WTC11 (cell line): ENCODE measurements at regions not wholly inside any gene's neighbourhood (a gene's known extent, or its start where the extent isn't known, plus 50 kb on each side); places are given as distances from the start of the nearest gene placed in this dataset.

Source experiments
- ATAC-seq: fragments of 200-7000 bp; cut with Tn5 transposase; 2 replicates; pipeline ENCODE4 v1.10.0; 2021; ENCODE audit warnings: mild to moderate bottlenecking, moderate library complexity
- CTCF ChIA-PET: fragments of 300-600 bp; sonication (Branson Sonifier 250); formaldehyde crosslinking; loops from one replicate; lab custom pipeline; 2021; ENCODE audit warnings: antibody characterized with exemption; lab: Charles Lee
- POLR2A ChIA-PET: fragments of 350-600 bp; sonication (Branson Sonifier 250); formaldehyde crosslinking; loops from one replicate; lab custom pipeline; 2021; ENCODE audit warnings: antibody characterized with exemption; lab: Charles Lee
- DNase-seq: peaks from one replicate; pipeline ENCODE4 v3.0.0; 2021; ENCODE audit warnings: low spot score
- H3K27ac Mint-ChIP-seq: 2 replicates; pipeline ENCODE4 v1.8.0; 2021; ENCODE audit warnings: mixed read lengths
- H3K27me3 Mint-ChIP-seq: 2 replicates; pipeline ENCODE4 v1.8.0; 2021; ENCODE audit warnings: low read depth, mild to moderate bottlenecking, moderate library complexity, mixed read lengths
- H3K36me3 Mint-ChIP-seq: 2 replicates; pipeline ENCODE4 v1.8.0; 2021; ENCODE audit warnings: mixed read lengths
- H3K4me1 Mint-ChIP-seq: 2 replicates; pipeline ENCODE4 v1.8.0; 2022; ENCODE audit warnings: mixed read lengths
- H3K4me3 Mint-ChIP-seq: 2 replicates; pipeline ENCODE4 v1.8.0; 2021; ENCODE audit warnings: mild to moderate bottlenecking, moderate library complexity, mixed read lengths
- H3K9me3 Mint-ChIP-seq: 2 replicates; pipeline ENCODE4 v1.8.0; 2021; ENCODE audit warnings: mixed read lengths
- ESRRA ChIP-seq: sonication (generic); formaldehyde crosslinking; IDR thresholded peaks from 2 replicates; pipeline ENCODE4 v1.8.1; 2022; ENCODE audit warnings: mild to moderate bottlenecking, missing genetic modification reagents, borderline replicate concordance
- FOXK1 ChIP-seq: sonication (generic); formaldehyde crosslinking; IDR thresholded peaks from 2 replicates; pipeline ENCODE4 v1.8.0; 2022; ENCODE audit warnings: mild to moderate bottlenecking, moderate library complexity, missing genetic modification reagents
- IRF2 ChIP-seq: sonication (generic); formaldehyde crosslinking; IDR thresholded peaks from 2 replicates; pipeline ENCODE4 v1.8.0; 2022; ENCODE audit warnings: low read depth, missing genetic modification reagents, borderline replicate concordance
- MYBL2 ChIP-seq: sonication (generic); formaldehyde crosslinking; IDR thresholded peaks from 2 replicates; pipeline ENCODE4 v1.8.1; 2023; ENCODE audit warnings: mild to moderate bottlenecking, moderate library complexity, missing genetic modification reagents
- NFATC4 ChIP-seq: fragments of 250-450 bp; sonication (Bioruptor Pico); IDR thresholded peaks from 2 replicates; pipeline ENCODE4 v1.9.0; 2021; ENCODE audit warnings: mild to moderate bottlenecking
- NR3C1 ChIP-seq: sonication (generic); formaldehyde crosslinking; conservative IDR thresholded peaks from 2 replicates; pipeline ENCODE4 v1.8.1; 2023; ENCODE audit warnings: low read depth, mild to moderate bottlenecking, missing genetic modification reagents
- TCF7 ChIP-seq: sonication (generic); formaldehyde crosslinking; IDR thresholded peaks from 2 replicates; pipeline ENCODE4 v1.8.0; 2022; ENCODE audit warnings: mild to moderate bottlenecking, low read depth, missing genetic modification reagents, moderate library complexity
- TEAD1 ChIP-seq: sonication (generic); formaldehyde crosslinking; IDR thresholded peaks from 2 replicates; pipeline ENCODE4 v1.8.0; 2022; ENCODE audit warnings: mild to moderate bottlenecking, missing genetic modification reagents
- ZNF232 ChIP-seq: sonication (generic); formaldehyde crosslinking; IDR thresholded peaks from 2 replicates; pipeline ENCODE4 v1.8.0; 2022; ENCODE audit warnings: mild to moderate bottlenecking, missing genetic modification reagents
- TF ChIP-seq, protein P1 (sequence below): sonication (generic); formaldehyde crosslinking; IDR thresholded peaks from 2 replicates; pipeline ENCODE4 v1.8.1; 2023; ENCODE audit warnings: mild to moderate bottlenecking, missing genetic modification reagents
- TF ChIP-seq, protein P2 (sequence below): sonication (generic); formaldehyde crosslinking; IDR thresholded peaks from 2 replicates; pipeline ENCODE4 v1.8.0; 2023; ENCODE audit warnings: mild to moderate bottlenecking, missing genetic modification reagents
- TF ChIP-seq, protein P3 (sequence below): sonication (generic); formaldehyde crosslinking; IDR thresholded peaks from 2 replicates; pipeline ENCODE4 v1.8.1; 2022; ENCODE audit warnings: low read depth, mild to moderate bottlenecking, moderate library complexity, missing genetic modification reagents, borderline replicate concordance
- TF ChIP-seq, protein P4 (sequence below): fragments of 200-600 bp; IDR thresholded peaks from 2 replicates; pipeline ENCODE4 v1.8.0; 2022; ENCODE audit warnings: antibody characterized with exemption
- TF ChIP-seq, protein P5 (sequence below): sonication (generic); formaldehyde crosslinking; IDR thresholded peaks from 2 replicates; pipeline ENCODE4 v1.8.0; 2022; ENCODE audit warnings: mild to moderate bottlenecking, missing genetic modification reagents
- TF ChIP-seq, protein P6 (sequence below): fragments of 250-450 bp; sonication (Bioruptor Pico); IDR thresholded peaks from 2 replicates; pipeline ENCODE4 v1.9.0; 2021; ENCODE audit warnings: mild to moderate bottlenecking
- TF ChIP-seq, protein P7 (sequence below): fragments of 250-450 bp; sonication (Bioruptor Pico); IDR thresholded peaks from 2 replicates; pipeline ENCODE4 v1.9.0; 2021; ENCODE audit warnings: mild to moderate bottlenecking

DNA sequence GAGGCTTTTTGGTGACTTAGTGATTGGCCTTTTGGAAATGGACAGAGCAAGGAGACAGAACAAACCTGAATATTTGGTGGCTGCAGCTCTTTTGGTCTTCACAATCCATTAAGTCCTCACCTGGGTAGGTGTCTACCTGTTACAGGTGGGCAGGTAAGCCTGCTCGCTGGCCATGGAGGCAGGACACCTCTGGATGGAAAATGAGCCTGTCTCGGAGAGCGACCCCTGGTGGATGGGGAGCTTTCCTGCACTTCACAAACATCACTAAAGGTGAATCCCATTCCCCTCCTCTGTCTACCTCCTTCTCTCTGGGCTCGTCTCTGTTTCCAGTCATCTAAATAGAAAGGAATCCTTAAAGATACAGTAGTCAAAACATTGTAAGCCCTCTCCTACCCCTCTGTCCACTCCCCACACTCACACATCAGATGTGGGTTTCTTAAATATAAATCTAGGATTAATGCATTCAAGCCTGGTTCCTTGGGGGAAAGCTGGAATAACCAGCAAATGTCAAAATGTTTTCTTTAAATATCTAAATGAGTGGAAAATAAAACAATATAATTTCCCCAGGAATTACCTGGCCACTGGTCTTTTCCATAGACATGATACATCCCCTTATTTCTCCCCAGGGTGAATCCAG lies 304.9 kb downstream of the CDH26 start:
- Mint-ChIP-seq H3K27me3 (peaks cover 28% of the 10 kb centered on the region), H3K4me3 (no peak overlapping the region), H3K4me1 (no peaks in the 10 kb centered on the region), H3K27ac (no peak overlapping the region), H3K36me3 (no peaks in the 10 kb centered on the region), H3K9me3 (no peaks in the 10 kb centered on the region)
- DNase-seq = peak; percentile 73
- ChIA-PET CTCF (interaction anchor here (0.6 to 1.7 kb wide), 23 partner anchors 10 to 757 kb away, joined by 3 to 9 read pairs (median 4); partner anchors contain the start of gene CDH26), POLR2A (no interaction called here)
- TF ChIP-seq NR3C1 (CRISPR knock-in tag) (no peak), MYBL2 (CRISPR knock-in tag) (no peak), ZNF232 (no peak), TEAD1 (CRISPR knock-in tag) (no peak)
- TF ChIP-seq, protein P1, sequence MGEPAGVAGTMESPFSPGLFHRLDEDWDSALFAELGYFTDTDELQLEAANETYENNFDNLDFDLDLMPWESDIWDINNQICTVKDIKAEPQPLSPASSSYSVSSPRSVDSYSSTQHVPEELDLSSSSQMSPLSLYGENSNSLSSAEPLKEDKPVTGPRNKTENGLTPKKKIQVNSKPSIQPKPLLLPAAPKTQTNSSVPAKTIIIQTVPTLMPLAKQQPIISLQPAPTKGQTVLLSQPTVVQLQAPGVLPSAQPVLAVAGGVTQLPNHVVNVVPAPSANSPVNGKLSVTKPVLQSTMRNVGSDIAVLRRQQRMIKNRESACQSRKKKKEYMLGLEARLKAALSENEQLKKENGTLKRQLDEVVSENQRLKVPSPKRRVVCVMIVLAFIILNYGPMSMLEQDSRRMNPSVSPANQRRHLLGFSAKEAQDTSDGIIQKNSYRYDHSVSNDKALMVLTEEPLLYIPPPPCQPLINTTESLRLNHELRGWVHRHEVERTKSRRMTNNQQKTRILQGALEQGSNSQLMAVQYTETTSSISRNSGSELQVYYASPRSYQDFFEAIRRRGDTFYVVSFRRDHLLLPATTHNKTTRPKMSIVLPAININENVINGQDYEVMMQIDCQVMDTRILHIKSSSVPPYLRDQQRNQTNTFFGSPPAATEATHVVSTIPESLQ = no peak
- TF ChIP-seq, protein P2, sequence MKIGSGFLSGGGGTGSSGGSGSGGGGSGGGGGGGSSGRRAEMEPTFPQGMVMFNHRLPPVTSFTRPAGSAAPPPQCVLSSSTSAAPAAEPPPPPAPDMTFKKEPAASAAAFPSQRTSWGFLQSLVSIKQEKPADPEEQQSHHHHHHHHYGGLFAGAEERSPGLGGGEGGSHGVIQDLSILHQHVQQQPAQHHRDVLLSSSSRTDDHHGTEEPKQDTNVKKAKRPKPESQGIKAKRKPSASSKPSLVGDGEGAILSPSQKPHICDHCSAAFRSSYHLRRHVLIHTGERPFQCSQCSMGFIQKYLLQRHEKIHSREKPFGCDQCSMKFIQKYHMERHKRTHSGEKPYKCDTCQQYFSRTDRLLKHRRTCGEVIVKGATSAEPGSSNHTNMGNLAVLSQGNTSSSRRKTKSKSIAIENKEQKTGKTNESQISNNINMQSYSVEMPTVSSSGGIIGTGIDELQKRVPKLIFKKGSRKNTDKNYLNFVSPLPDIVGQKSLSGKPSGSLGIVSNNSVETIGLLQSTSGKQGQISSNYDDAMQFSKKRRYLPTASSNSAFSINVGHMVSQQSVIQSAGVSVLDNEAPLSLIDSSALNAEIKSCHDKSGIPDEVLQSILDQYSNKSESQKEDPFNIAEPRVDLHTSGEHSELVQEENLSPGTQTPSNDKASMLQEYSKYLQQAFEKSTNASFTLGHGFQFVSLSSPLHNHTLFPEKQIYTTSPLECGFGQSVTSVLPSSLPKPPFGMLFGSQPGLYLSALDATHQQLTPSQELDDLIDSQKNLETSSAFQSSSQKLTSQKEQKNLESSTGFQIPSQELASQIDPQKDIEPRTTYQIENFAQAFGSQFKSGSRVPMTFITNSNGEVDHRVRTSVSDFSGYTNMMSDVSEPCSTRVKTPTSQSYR (CRISPR knock-in tag) = no peak
- TF ChIP-seq, protein P3, sequence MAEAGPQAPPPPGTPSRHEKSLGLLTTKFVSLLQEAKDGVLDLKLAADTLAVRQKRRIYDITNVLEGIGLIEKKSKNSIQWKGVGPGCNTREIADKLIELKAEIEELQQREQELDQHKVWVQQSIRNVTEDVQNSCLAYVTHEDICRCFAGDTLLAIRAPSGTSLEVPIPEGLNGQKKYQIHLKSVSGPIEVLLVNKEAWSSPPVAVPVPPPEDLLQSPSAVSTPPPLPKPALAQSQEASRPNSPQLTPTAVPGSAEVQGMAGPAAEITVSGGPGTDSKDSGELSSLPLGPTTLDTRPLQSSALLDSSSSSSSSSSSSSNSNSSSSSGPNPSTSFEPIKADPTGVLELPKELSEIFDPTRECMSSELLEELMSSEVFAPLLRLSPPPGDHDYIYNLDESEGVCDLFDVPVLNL (CRISPR knock-in tag) = no peak
- TF ChIP-seq, protein P4, sequence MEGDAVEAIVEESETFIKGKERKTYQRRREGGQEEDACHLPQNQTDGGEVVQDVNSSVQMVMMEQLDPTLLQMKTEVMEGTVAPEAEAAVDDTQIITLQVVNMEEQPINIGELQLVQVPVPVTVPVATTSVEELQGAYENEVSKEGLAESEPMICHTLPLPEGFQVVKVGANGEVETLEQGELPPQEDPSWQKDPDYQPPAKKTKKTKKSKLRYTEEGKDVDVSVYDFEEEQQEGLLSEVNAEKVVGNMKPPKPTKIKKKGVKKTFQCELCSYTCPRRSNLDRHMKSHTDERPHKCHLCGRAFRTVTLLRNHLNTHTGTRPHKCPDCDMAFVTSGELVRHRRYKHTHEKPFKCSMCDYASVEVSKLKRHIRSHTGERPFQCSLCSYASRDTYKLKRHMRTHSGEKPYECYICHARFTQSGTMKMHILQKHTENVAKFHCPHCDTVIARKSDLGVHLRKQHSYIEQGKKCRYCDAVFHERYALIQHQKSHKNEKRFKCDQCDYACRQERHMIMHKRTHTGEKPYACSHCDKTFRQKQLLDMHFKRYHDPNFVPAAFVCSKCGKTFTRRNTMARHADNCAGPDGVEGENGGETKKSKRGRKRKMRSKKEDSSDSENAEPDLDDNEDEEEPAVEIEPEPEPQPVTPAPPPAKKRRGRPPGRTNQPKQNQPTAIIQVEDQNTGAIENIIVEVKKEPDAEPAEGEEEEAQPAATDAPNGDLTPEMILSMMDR = peak; percentile 77
- ATAC-seq = peak; percentile 82

DNA sequence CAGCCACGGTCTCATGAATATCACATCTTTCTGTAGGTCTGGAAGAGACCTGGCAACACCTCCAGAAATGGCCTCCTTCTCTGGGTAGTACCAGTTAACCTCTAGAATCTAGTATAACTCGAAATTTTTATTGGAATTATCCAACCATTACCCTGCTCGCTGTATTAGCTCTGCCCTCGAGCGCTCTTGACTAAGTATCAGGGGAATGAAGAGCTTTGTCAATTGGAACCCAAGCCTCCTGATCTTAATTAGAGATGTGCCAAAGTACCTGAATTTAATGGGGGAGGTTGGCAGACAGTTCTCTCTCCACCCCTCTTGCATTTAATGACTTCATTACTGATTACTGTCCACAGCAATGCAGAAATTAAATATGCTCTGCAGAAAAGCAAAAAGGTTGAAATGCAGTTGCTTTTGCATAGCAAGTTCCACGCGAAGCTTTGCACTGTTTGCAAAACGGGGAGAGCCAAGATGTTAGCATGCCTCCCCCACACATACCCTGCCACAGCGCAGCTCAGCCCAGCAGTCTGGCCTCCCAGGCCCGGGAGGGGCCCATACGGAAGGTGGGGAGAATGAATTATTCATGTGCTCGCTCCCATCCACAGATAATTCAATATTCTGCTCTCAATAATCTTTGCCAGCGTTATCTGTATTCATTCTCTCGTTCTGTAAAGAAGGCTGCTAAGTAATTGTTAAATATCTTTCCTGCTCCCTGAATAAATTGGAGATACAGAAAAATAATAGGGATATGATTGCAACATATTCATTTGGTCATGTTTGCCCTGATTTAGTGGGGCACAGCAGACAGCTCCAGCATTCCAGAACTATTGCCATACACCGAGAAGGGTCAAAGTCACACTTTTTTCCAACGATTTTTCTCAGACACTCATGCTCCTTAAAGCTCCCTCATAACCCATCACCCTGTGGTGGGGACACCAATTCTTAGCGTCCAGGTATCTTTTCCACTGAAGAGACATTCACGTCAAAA lies 305.8 kb downstream of the CDH26 start:
- no peak for ATAC-seq
- Mint-ChIP-seq H3K9me3 (peaks cover 6% of the 10 kb centered on the region), H3K36me3 (0 out of 2 replicates have a peak, but pooled peaks cover 4% of the 10 kb centered on the region), H3K27me3 (peaks cover 34% of the 10 kb centered on the region), H3K27ac (no peak overlapping the region), H3K4me3 (no peak overlapping the region), H3K4me1 (no peaks in the 10 kb centered on the region)
- CTCF ChIA-PET = interaction anchor here (0.8 to 2.0 kb wide), 13 partner anchors 15 to 643 kb away, joined by 3 to 9 read pairs (median 5); partner anchors contain the start of gene CDH26
- no peak for DNase-seq
- POLR2A ChIA-PET = no interaction called here
- TF ChIP-seq IRF2 (CRISPR knock-in tag) (no peak), NFATC4 (CRISPR knock-in tag) (no peak), ESRRA (CRISPR knock-in tag) (no peak), FOXK1 (CRISPR knock-in tag) (no peak), TCF7 (no peak)
- TF ChIP-seq, protein P5, sequence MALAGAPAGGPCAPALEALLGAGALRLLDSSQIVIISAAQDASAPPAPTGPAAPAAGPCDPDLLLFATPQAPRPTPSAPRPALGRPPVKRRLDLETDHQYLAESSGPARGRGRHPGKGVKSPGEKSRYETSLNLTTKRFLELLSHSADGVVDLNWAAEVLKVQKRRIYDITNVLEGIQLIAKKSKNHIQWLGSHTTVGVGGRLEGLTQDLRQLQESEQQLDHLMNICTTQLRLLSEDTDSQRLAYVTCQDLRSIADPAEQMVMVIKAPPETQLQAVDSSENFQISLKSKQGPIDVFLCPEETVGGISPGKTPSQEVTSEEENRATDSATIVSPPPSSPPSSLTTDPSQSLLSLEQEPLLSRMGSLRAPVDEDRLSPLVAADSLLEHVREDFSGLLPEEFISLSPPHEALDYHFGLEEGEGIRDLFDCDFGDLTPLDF (CRISPR knock-in tag) = no peak
- TF ChIP-seq, protein P6, sequence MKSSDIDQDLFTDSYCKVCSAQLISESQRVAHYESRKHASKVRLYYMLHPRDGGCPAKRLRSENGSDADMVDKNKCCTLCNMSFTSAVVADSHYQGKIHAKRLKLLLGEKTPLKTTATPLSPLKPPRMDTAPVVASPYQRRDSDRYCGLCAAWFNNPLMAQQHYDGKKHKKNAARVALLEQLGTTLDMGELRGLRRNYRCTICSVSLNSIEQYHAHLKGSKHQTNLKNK = no peak
- TF ChIP-seq, protein P1 = no peak
- TF ChIP-seq, protein P7, sequence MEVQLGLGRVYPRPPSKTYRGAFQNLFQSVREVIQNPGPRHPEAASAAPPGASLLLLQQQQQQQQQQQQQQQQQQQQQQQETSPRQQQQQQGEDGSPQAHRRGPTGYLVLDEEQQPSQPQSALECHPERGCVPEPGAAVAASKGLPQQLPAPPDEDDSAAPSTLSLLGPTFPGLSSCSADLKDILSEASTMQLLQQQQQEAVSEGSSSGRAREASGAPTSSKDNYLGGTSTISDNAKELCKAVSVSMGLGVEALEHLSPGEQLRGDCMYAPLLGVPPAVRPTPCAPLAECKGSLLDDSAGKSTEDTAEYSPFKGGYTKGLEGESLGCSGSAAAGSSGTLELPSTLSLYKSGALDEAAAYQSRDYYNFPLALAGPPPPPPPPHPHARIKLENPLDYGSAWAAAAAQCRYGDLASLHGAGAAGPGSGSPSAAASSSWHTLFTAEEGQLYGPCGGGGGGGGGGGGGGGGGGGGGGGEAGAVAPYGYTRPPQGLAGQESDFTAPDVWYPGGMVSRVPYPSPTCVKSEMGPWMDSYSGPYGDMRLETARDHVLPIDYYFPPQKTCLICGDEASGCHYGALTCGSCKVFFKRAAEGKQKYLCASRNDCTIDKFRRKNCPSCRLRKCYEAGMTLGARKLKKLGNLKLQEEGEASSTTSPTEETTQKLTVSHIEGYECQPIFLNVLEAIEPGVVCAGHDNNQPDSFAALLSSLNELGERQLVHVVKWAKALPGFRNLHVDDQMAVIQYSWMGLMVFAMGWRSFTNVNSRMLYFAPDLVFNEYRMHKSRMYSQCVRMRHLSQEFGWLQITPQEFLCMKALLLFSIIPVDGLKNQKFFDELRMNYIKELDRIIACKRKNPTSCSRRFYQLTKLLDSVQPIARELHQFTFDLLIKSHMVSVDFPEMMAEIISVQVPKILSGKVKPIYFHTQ (CRISPR knock-in tag) = no peak
